HepG2 (cell line): ENCODE measurements at regions not wholly inside any gene's neighbourhood (a gene's known extent, or its start where the extent isn't known, plus 50 kb on each side); places are given as distances from the start of the nearest gene placed in this dataset.

Experiments
- ATAC-seq: fragments of 200-7000 bp; cut with Tn5 transposase; 3 replicates; pipeline ENCODE4 v1.9.1; 2020; ENCODE audit warnings: mild to moderate bottlenecking, moderate library complexity
- BruUV-seq: library from RNA; stranded (reverse); fragments of 400-500 nt; replicated peaks from 2 replicates; lab custom pipeline; 2021; lab: Mats Ljungman, UMichigan
- CTCF ChIA-PET: fragments of 300-600 bp; formaldehyde crosslinking; extraction: SDS; loops from one replicate; lab custom pipeline; 2021; ENCODE audit warnings: low total read pairs, inconsistent platforms, low intra/inter-chr PET ratio; lab: Yijun Ruan, JAX
- POLR2A ChIA-PET: fragments of 350-600 bp; sonication (Branson Sonifier 250); formaldehyde crosslinking; loops from one replicate; lab custom pipeline; 2020; ENCODE audit warnings: antibody characterized with exemption, inconsistent platforms; lab: Yijun Ruan, JAX
- DNase-seq: peaks from one replicate; pipeline ENCODE4 v3.0.0-alpha.2; 2015; ENCODE audit warnings: low spot score
- FAIRE-seq: peaks from 3 replicates; lab custom pipeline; 2011; peaks lifted over from hg19 to GRCh38; lab: Jason Lieb, UNC
- H2AFZ ChIP-seq: one replicate; pipeline ENCODE4 v1.6.1; 2011; ENCODE audit warnings: low read length, inconsistent platforms
- H3K27ac ChIP-seq: fragments of 300-600 bp; 3 replicates; pipeline ENCODE4 v1.8.0; 2011; ENCODE audit warnings: mixed run types, mild to moderate bottlenecking, mixed read lengths, low read length, inconsistent platforms; ENCODE audit not compliant: insufficient read depth; ENCODE audit errors: extremely low read length
- H3K27me3 ChIP-seq, 2 experiments: fragments of 200-600 bp in 1 of 2; 2 replicates in 1 of 2; 3 replicates in 1 of 2; pipeline versions ENCODE4 v1.6.0 to v1.8.0; 2011; ENCODE audit warnings: low read length in 2 of 2, mild to moderate bottlenecking in 2 of 2, moderate library complexity in 2 of 2, inconsistent platforms in 1 of 2; ENCODE audit not compliant: insufficient read depth in 2 of 2, control insufficient read depth in 1 of 2
- H3K36me3 ChIP-seq, 2 experiments: fragments of 200-600 bp in 1 of 2; replicated peaks in 1 of 2; 2 replicates in 1 of 2; 3 replicates in 1 of 2; pipeline versions ENCODE4 v1.5.1 to v1.8.0; 2011; ENCODE audit warnings: low read length in 2 of 2, inconsistent platforms in 1 of 2; ENCODE audit not compliant: insufficient read depth in 2 of 2, control insufficient read depth in 1 of 2
- H3K4me1 ChIP-seq: 2 replicates; pipeline ENCODE4 v1.5.1; 2012; ENCODE audit warnings: low read length, inconsistent platforms; ENCODE audit not compliant: insufficient read depth
- H3K4me2 ChIP-seq: 2 replicates; pipeline ENCODE4 v1.6.0; 2011; ENCODE audit warnings: low read depth, low read length, inconsistent platforms
- H3K4me3 ChIP-seq, 3 experiments: fragments of 200-600 bp in 1 of 3; sonication (generic), shearing (Covaris generic) in 1 of 3; replicated peaks in 1 of 3; 2 replicates each; pipeline ENCODE4 v1.5.1; 2011 to 2016; ENCODE audit warnings: low read length in 3 of 3, inconsistent platforms in 2 of 3, low read depth in 2 of 3, mild to moderate bottlenecking in 2 of 3, control low read depth in 1 of 3, mixed read lengths in 1 of 3; ENCODE audit not compliant: insufficient read depth in 1 of 3
- H3K79me2 ChIP-seq: one replicate; pipeline ENCODE4 v1.6.1; 2011; ENCODE audit warnings: low read length, inconsistent platforms; ENCODE audit not compliant: insufficient read depth
- H3K9ac ChIP-seq: 2 replicates; pipeline ENCODE4 v1.6.0; 2011; ENCODE audit warnings: mild to moderate bottlenecking, low read depth, low read length, inconsistent platforms; ENCODE audit not compliant: insufficient read depth
- H3K9me3 ChIP-seq: 2 replicates; pipeline ENCODE4 v1.5.1; 2012; ENCODE audit warnings: mild to moderate bottlenecking, low read length
- H4K20me1 ChIP-seq: 2 replicates; pipeline ENCODE4 v1.6.0; 2011; ENCODE audit warnings: inconsistent platforms, mild to moderate bottlenecking, low read length, moderate library complexity; ENCODE audit not compliant: insufficient read depth
- MTF2 ChIP-seq: sonication (generic); formaldehyde crosslinking; IDR thresholded peaks from 2 replicates; pipeline ENCODE4 v1.5.0; 2020; ENCODE audit warnings: missing genetic modification reagents, borderline replicate concordance
- PHF21A ChIP-seq: sonication (generic); formaldehyde crosslinking; IDR thresholded peaks from 2 replicates; pipeline ENCODE4 v1.5.0; 2020; ENCODE audit warnings: mild to moderate bottlenecking, missing genetic modification reagents
- SALL1 ChIP-seq: sonication (generic); formaldehyde crosslinking; IDR thresholded peaks from 2 replicates; pipeline ENCODE4 v1.8.0; 2022; ENCODE audit warnings: mild to moderate bottlenecking, missing genetic modification reagents
- ZKSCAN1 ChIP-seq: fragments of 150-350 bp; IDR thresholded peaks from 2 replicates; pipeline ENCODE4 v1.6.1; 2014; ENCODE audit warnings: low read length
- ZNF253 ChIP-seq: sonication (generic); formaldehyde crosslinking; IDR thresholded peaks from 2 replicates; pipeline ENCODE4 v1.8.0; 2022; ENCODE audit warnings: mild to moderate bottlenecking, missing genetic modification reagents, borderline replicate concordance
- WGBS: methylation state at CpG from one replicate; pipeline ENCODE4 v1.1.6; 2017; ENCODE audit warnings: low lambda C conversion rate; 5-methylcytosine and 5-hydroxymethylcytosine counted together
- in situ Hi-C: cut with HindIII; loops from 2 replicates; pipeline ENCODE4 v1.10.0; 2017; ENCODE audit warnings: low pct_unique_long_range_greater_than_20kb; ENCODE audit not compliant: extremely low pct_ligation_motif_present
- intact Hi-C: fragments of 100-400 bp; cut with micrococcal nuclease; formaldehyde crosslinking; loops from one replicate; pipeline ENCODE4 v1.10.0; 2022; ENCODE audit not compliant: unreplicated experiment
- TF ChIP-seq, protein P1 (sequence below), 2 experiments: fragments of 450-650 bp in 1 of 2; sonication (generic) in 1 of 2; formaldehyde crosslinking in 1 of 2; IDR thresholded peaks; 2 replicates each; pipeline versions ENCODE4 v1.6.1 to v1.8.0; 2016 to 2022; ENCODE audit warnings: antibody characterized with exemption in 1 of 2, mild to moderate bottlenecking in 1 of 2, missing genetic modification reagents in 1 of 2

DNA sequence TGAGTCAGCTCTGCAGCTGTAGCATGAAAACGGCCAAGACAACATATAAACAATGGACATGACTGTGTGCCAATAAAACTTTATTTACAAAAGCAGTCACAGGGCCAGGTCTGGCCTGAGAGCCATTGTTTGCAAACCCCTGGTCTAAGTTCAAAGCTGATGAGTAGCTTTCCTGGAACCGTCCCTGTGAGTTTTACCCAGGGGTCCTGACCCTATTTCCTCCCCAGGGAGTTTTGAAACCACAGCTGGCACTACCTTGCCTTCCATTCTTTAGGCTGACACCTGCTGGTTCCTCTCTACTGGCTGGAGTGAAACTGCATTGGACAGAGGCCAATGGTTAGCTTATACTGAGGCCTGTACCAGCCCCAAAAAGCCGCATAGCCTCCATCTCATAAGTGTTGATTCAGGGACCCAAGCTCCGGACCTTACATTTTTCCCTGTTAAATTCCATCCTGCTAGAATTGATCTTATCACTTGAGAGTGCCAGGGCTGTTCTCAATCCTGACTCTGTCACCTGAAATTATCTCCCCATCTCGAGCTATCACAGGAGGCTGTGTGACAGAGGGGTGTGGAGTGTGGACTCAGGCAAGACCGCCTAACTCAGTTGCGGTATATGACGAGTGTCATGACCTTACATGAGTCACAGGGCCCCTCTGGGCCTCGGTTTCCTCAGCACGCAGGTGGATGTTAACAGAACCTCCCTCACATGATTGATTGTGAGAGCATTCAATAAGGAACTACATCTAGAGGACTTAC, 343.6 kb downstream of the NPHP4 start (continued):
- TF ChIP-seq, protein P1, sequence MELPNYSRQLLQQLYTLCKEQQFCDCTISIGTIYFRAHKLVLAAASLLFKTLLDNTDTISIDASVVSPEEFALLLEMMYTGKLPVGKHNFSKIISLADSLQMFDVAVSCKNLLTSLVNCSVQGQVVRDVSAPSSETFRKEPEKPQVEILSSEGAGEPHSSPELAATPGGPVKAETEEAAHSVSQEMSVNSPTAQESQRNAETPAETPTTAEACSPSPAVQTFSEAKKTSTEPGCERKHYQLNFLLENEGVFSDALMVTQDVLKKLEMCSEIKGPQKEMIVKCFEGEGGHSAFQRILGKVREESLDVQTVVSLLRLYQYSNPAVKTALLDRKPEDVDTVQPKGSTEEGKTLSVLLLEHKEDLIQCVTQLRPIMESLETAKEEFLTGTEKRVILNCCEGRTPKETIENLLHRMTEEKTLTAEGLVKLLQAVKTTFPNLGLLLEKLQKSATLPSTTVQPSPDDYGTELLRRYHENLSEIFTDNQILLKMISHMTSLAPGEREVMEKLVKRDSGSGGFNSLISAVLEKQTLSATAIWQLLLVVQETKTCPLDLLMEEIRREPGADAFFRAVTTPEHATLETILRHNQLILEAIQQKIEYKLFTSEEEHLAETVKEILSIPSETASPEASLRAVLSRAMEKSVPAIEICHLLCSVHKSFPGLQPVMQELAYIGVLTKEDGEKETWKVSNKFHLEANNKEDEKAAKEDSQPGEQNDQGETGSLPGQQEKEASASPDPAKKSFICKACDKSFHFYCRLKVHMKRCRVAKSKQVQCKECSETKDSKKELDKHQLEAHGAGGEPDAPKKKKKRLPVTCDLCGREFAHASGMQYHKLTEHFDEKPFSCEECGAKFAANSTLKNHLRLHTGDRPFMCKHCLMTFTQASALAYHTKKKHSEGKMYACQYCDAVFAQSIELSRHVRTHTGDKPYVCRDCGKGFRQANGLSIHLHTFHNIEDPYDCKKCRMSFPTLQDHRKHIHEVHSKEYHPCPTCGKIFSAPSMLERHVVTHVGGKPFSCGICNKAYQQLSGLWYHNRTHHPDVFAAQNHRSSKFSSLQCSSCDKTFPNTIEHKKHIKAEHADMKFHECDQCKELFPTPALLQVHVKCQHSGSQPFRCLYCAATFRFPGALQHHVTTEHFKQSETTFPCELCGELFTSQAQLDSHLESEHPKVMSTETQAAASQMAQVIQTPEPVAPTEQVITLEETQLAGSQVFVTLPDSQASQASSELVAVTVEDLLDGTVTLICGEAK (IDR thresholded peaks at IDR 0.05) = peak; percentile 85
- TF ChIP-seq, protein P1 (CRISPR knock-in tag; IDR thresholded peaks at IDR 0.05) = peak; percentile 99

DNA sequence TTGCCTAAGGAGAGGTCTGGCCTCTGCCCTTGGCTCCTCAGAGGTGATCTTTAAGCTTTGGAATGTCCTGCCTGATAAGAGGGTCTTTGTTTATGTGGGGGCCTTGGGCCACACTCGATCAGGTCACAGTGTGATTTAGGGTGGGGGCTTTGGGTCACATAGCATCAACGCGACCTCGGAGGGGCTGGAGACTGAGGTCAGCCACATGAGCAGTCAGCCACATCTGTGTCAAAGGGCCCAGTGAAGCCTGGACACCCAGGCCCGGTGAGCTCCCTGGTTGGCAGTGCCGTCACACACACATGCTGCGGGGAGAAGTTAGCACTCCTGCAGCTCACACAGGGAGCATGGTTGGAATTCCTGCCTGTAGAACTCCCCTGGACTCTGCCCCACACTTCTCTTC, 345.0 kb downstream of the NPHP4 start:
- ChIA-PET POLR2A (no interaction called here), CTCF (no interaction called here)
- peaks cover 4 to 61% of the 10 kb centered on the region in 2 experiments for H3K27me3 ChIP-seq
- peak; percentile 46 for ATAC-seq
- DNase-seq = no peak
- no peaks in the 10 kb centered on the region for H3K79me2 ChIP-seq
- H4K20me1 ChIP-seq = no peaks in the 10 kb centered on the region
- H3K9ac ChIP-seq = no peak overlapping the region
- no peak for FAIRE-seq
- WGBS = 10% methylated on average over 3 of the region's 7 CpGs
- no peak for TF ChIP-seq ZNF253 (CRISPR knock-in tag)
- no peak for TF ChIP-seq PHF21A
- no peak for TF ChIP-seq ZKSCAN1
- no peak for TF ChIP-seq SALL1 (CRISPR knock-in tag)
- TF ChIP-seq MTF2 (CRISPR knock-in tag) = no peak
- no peaks in the 10 kb centered on the region for H3K9me3 ChIP-seq
- no peak overlapping the region for H3K4me2 ChIP-seq
- no peak overlapping the region for H3K4me3 ChIP-seq
- no TSS peak for BruUV-seq
- intact Hi-C loops (no loop called here), in situ Hi-C loops (no loop called here)
- H2AFZ ChIP-seq = no peak overlapping the region
- no peaks in the 10 kb centered on the region for H3K36me3 ChIP-seq
- H3K27ac ChIP-seq = no peak overlapping the region
- H3K4me1 ChIP-seq = peaks cover 26% of the 10 kb centered on the region
